ENCODE measurements at regions not wholly inside any gene's neighbourhood (a gene's known extent, or its start where the extent isn't known, plus 50 kb on each side); places are given as distances from the start of the nearest gene placed in this dataset.

GRCh38 chr9:26462213-26462612 is 430.4 kb downstream of the CAAP1 start:
- ChIA-PET CTCF (ENCODE audit: unreplicated experiment) (no interaction called here), POLR2A (interaction anchor here (1.2 kb wide), 1 partner anchor 13 kb away, joined by 3 read pairs; no protein-coding TSS in a partner anchor)
- H3K9me2 ChIP-seq (ENCODE audit: insufficient read depth, low read length): no peaks in the 10 kb centered on the region; the same call in 1 of the 2 replicates
- H4K20me1 ChIP-seq (ENCODE audit: insufficient read depth, low read length): no peaks in the 10 kb centered on the region; the same call in 1 of the 2 replicates
- H3K4me1 ChIP-seq (ENCODE audit: insufficient read depth, low read length, poor library complexity, severe bottlenecking): no peaks in the 10 kb centered on the region
- H3K36me3 ChIP-seq (ENCODE audit: insufficient read depth, low read length): no peaks in the 10 kb centered on the region
- H3K4me3 ChIP-seq (ENCODE audit: low read depth, low read length, poor library complexity, severe bottlenecking): no peak overlapping the region
- no TSS peak for BruUV-seq (replicated peaks)
- intact Hi-C loops (cut with micrococcal nuclease; ENCODE audit: unreplicated experiment): no loop called here
- H3K27ac ChIP-seq (ENCODE audit: low read depth, low read length, poor library complexity, severe bottlenecking): no peak overlapping the region
- no peak for DNase-seq (ENCODE audit: low spot score)
- H3K79me2 ChIP-seq (ENCODE audit: insufficient read depth, low read depth, low read length): no peaks in the 10 kb centered on the region
- H3K4me2 ChIP-seq (ENCODE audit: low read length): no peak overlapping the region
- TF ChIP-seq EZH2phosphoT487 (IDR thresholded peaks at IDR 0.05; ENCODE audit: borderline replicate concordance, low read depth, low read length): no peak
- TF ChIP-seq CTCF (conservative IDR thresholded peaks at IDR 0.05; ENCODE audit: low read length): no peak
- no peaks in the 10 kb centered on the region for H3K9me3 ChIP-seq (ENCODE audit: low read length)
- H2AFZ ChIP-seq (ENCODE audit: low read length): no peak overlapping the region

- ChIA-PET CTCF (ENCODE audit: unreplicated experiment) (no interaction called here), POLR2A (interaction anchor here (0.7 kb wide), 1 partner anchor 61 kb away, joined by 3 read pairs; no protein-coding TSS in a partner anchor)
- BruUV-seq (replicated peaks): no TSS peak
These were observed 432.0 kb downstream of the CAAP1 start for GRCh38 chr9:26460624-26461023.

More at GRCh38 chr9:26460624-26461023, 432.0 kb downstream of the CAAP1 start:
- Histone ChIP-seq H3K4me2 (ENCODE audit: low read length) (no peak overlapping the region), H3K4me3 (ENCODE audit: low read depth, low read length, poor library complexity, severe bottlenecking) (no peak overlapping the region), H4K20me1 (ENCODE audit: insufficient read depth, low read length) (no peaks in the 10 kb centered on the region; the same call in 1 of the 2 replicates), H3K9me2 (ENCODE audit: insufficient read depth, low read length) (no peaks in the 10 kb centered on the region; the same call in 1 of the 2 replicates), H2AFZ (ENCODE audit: low read length) (no peak overlapping the region), H3K9me3 (ENCODE audit: low read length) (no peaks in the 10 kb centered on the region), H3K27ac (ENCODE audit: low read depth, low read length, poor library complexity, severe bottlenecking) (no peak overlapping the region), H3K79me2 (ENCODE audit: insufficient read depth, low read depth, low read length) (no peaks in the 10 kb centered on the region), H3K4me1 (ENCODE audit: insufficient read depth, low read length, poor library complexity, severe bottlenecking) (no peaks in the 10 kb centered on the region), H3K36me3 (ENCODE audit: insufficient read depth, low read length) (no peaks in the 10 kb centered on the region)
- no peak for DNase-seq (ENCODE audit: low spot score)
- TF ChIP-seq CTCF (conservative IDR thresholded peaks at IDR 0.05; ENCODE audit: low read length): no peak
- no peak for TF ChIP-seq EZH2phosphoT487 (IDR thresholded peaks at IDR 0.05; ENCODE audit: borderline replicate concordance, low read depth, low read length)
- intact Hi-C loops (cut with micrococcal nuclease; ENCODE audit: unreplicated experiment): no loop called here

Measured in OCI-LY7 (cell line).